ENCODE measurements at regions not wholly inside any gene's neighbourhood (a gene's known extent, or its start where the extent isn't known, plus 50 kb on each side); places are given as distances from the start of the nearest gene placed in this dataset.

GRCh38 chr7:17665029-17665428, 275.3 kb downstream of the SNX13 start:
- H3K4me2 ChIP-seq (ENCODE audit: low read depth, low read length), result no peak overlapping the region
- peaks cover 4% of the 10 kb centered on the region; the same call in 1 of the 2 replicates for H3K4me1 ChIP-seq (ENCODE audit: low read length)
- H4K20me1 ChIP-seq (ENCODE audit: insufficient read depth, low read length), result no peaks in the 10 kb centered on the region
- no peak for DNase-seq
- no peak overlapping the region for H3K4me3 ChIP-seq (ENCODE audit: low read length)
- no peaks in the 10 kb centered on the region for H3K9me3 ChIP-seq (replicated peaks; ENCODE audit: insufficient read depth, low read length)
- H3K27ac ChIP-seq (ENCODE audit: low read length), result no peak overlapping the region
- H3K27me3 ChIP-seq (replicated peaks; ENCODE audit: insufficient read depth, low read length), result no peaks in the 10 kb centered on the region
- no peaks in the 10 kb centered on the region for H3K79me2 ChIP-seq (ENCODE audit: low read length)
- no peaks in the 10 kb centered on the region for H3K9me2 ChIP-seq (replicated peaks; ENCODE audit: insufficient read depth, low read length)
- no peaks in the 10 kb centered on the region for H3K36me3 ChIP-seq (replicated peaks; ENCODE audit: insufficient read depth, low read length)
- no peak overlapping the region for H2AFZ ChIP-seq (ENCODE audit: low read length)
- no peaks in the 10 kb centered on the region for H3F3A ChIP-seq (ENCODE audit: insufficient read depth, low read length)
- TF ChIP-seq EZH2phosphoT487 (IDR thresholded peaks at IDR 0.05; ENCODE audit: low read length) (no peak), CTCF (IDR thresholded peaks at IDR 0.05; ENCODE audit: low read length) (no peak), EZH2 (optimal IDR thresholded peaks at IDR 0.05; ENCODE audit: low read depth, low read length) (no peak)
- H3K9ac ChIP-seq (ENCODE audit: low read length), result no peak overlapping the region

DNA sequence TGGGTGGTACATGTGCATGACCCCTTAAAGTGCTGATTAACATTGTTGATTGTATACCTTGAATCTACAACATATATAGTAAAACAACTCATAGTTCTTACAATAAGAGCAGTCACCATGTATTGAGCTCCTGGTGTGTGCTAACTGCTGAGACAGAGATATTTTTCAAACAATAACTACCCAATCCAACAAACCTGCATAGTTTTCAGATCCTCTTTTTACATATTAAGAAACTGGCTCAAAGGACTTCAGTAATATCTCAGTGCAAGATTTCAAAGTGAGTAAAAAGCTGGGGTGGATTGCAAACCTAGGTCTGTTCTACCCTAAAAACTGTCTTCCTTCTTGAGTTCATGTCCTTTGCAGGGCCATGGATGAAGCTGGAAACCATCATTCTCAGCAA, 272.2 kb downstream of the SNX13 start:
- H3K9ac ChIP-seq (ENCODE audit: low read length), result no peak overlapping the region
- no peaks in the 10 kb centered on the region for H3K79me2 ChIP-seq (ENCODE audit: low read length)
- no peak overlapping the region for H3K4me2 ChIP-seq (ENCODE audit: low read depth, low read length)
- DNase-seq, result no peak
- H3K4me1 ChIP-seq (ENCODE audit: low read length), result peaks cover 4% of the 10 kb centered on the region; the same call in 1 of the 2 replicates
- no peaks in the 10 kb centered on the region for H4K20me1 ChIP-seq (ENCODE audit: insufficient read depth, low read length)
- H3F3A ChIP-seq (ENCODE audit: insufficient read depth, low read length), result no peaks in the 10 kb centered on the region
- no peak overlapping the region for H3K27ac ChIP-seq (ENCODE audit: low read length)
- H3K4me3 ChIP-seq (ENCODE audit: low read length), result no peak overlapping the region
- TF ChIP-seq EZH2phosphoT487 (IDR thresholded peaks at IDR 0.05; ENCODE audit: low read length) (no peak), CTCF (IDR thresholded peaks at IDR 0.05; ENCODE audit: low read length) (no peak), EZH2 (optimal IDR thresholded peaks at IDR 0.05; ENCODE audit: low read depth, low read length) (no peak)
- no peaks in the 10 kb centered on the region for H3K9me3 ChIP-seq (replicated peaks; ENCODE audit: insufficient read depth, low read length)
- no peaks in the 10 kb centered on the region for H3K9me2 ChIP-seq (replicated peaks; ENCODE audit: insufficient read depth, low read length)
- no peaks in the 10 kb centered on the region for H3K36me3 ChIP-seq (replicated peaks; ENCODE audit: insufficient read depth, low read length)
- no peaks in the 10 kb centered on the region for H3K27me3 ChIP-seq (replicated peaks; ENCODE audit: insufficient read depth, low read length)
- no peak overlapping the region for H2AFZ ChIP-seq (ENCODE audit: low read length)

GRCh38 chr7:17669204-17669603, 271.1 kb downstream of the SNX13 start:
- H3K4me2 ChIP-seq (ENCODE audit: low read depth, low read length), result no peak overlapping the region
- no peaks in the 10 kb centered on the region for H3K9me3 ChIP-seq (replicated peaks; ENCODE audit: insufficient read depth, low read length)
- no peaks in the 10 kb centered on the region for H3K79me2 ChIP-seq (ENCODE audit: low read length)
- H3F3A ChIP-seq (ENCODE audit: insufficient read depth, low read length), result no peaks in the 10 kb centered on the region
- no peak for TF ChIP-seq EZH2phosphoT487 (IDR thresholded peaks at IDR 0.05; ENCODE audit: low read length)
- no peak for TF ChIP-seq EZH2 (optimal IDR thresholded peaks at IDR 0.05; ENCODE audit: low read depth, low read length)
- no peak for TF ChIP-seq CTCF (IDR thresholded peaks at IDR 0.05; ENCODE audit: low read length)
- H3K27ac ChIP-seq (ENCODE audit: low read length), result no peak overlapping the region
- H3K9ac ChIP-seq (ENCODE audit: low read length), result no peak overlapping the region
- H3K4me3 ChIP-seq (ENCODE audit: low read length), result no peak overlapping the region
- no peaks in the 10 kb centered on the region for H3K27me3 ChIP-seq (replicated peaks; ENCODE audit: insufficient read depth, low read length)
- H4K20me1 ChIP-seq (ENCODE audit: insufficient read depth, low read length), result no peaks in the 10 kb centered on the region
- no peaks in the 10 kb centered on the region for H3K36me3 ChIP-seq (replicated peaks; ENCODE audit: insufficient read depth, low read length)
- no peaks in the 10 kb centered on the region for H3K9me2 ChIP-seq (replicated peaks; ENCODE audit: insufficient read depth, low read length)
- DNase-seq, result no peak
- H3K4me1 ChIP-seq (ENCODE audit: low read length), result peaks cover 4% of the 10 kb centered on the region; the same call in 1 of the 2 replicates
- H2AFZ ChIP-seq (ENCODE audit: low read length), result no peak overlapping the region

Data from MM.1S (cell line).